Activated CD4-positive, alpha-beta T cell treated with anti-CD3 and anti-CD28 coated beads, Interleukin-2, Interleukin-4, amounts not matched to agents 100 ng/mL and 50 ng/mL, durations not matched to agents 16 hours and 8 hours (primary cell): ENCODE measurements at regions not wholly inside any gene's neighbourhood (a gene's known extent, or its start where the extent isn't known, plus 50 kb on each side); places are given as distances from the start of the nearest gene placed in this dataset.
"Not testable (repeated sequence)": the region's sequence is repeated elsewhere in the genome, so short reads cannot be mapped to it uniquely, and the experiment has no call there.

Source experiments
- DNase-seq: peaks from one replicate; pipeline ENCODE4 v3.0.0-alpha.2; 2020; ENCODE audit warnings: low spot score

- DNase-seq, result not testable (repeated sequence)
Observed at GRCh38 chr1:121051161-121051790, 132.9 kb downstream of the FAM72B start.

GRCh38 chr1:121052081-121052660, 132.0 kb downstream of the FAM72B start:
- DNase-seq, result not testable (repeated sequence)

DNA sequence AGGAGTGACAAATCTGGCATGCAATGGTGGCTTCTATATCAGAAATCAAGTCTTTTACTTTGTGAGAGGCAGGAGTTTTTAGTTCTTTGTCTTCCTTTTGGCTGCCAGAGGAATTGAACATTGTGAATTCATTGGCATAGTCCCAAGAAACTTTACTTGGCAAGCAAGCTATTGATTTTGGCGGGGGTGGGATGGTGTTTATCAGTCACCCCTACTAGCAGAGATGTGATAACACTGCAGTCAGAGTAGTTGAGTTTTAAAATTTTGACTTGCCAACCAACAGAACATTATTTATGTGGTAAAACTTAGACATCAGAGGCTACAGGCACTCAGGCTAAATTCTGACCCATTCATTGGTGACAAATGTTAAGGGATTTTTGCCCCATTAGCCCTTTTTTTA, 129.2 kb downstream of the FAM72B start:
- DNase-seq, result not testable (repeated sequence)

DNA sequence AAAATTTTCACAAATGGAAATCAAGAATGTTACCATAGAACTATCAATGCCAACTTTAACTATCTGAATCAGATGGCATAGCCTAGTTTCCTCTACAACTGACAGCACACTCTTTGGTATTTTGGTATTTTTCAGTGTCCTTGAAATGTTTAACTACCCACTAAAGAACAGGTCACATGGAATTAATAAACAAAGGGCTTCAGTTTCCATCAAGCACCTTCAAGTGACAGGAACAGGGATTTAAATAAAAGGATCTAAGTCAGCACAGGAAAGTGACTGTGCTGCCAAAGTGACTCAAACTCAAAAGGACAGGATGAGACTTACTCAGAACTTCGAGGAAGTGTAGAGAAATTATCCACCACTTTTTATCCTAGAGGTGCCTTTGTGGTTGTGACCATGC, 117.2 kb downstream of the FAM72B start:
- DNase-seq, result not testable (repeated sequence)

GRCh38 chr1:121068738-121069499, 115.2 kb downstream of the FAM72B start:
- not testable (repeated sequence) for DNase-seq

DNA sequence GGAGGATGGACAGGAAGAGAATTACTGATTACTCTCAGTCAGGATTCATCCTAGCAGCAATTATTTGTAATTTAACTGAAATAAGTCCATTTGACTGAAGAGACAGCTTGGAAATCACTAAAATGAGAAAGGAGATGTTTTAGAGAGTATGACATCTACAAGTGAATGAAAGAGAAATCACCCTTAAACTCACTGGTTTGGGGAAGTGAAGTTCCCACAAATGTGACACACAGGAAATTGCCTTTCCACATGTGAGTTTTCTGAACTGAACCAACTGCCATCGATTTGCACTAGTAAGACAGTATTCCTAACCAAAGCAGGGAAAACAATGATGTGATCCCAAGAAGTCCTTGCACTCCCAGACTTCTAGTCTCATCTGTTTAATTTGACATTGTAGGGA, 110.3 kb downstream of the FAM72B start:
- not testable (repeated sequence) for DNase-seq

GRCh38 chr1:121075254-121075805, 108.8 kb downstream of the FAM72B start:
- peak; percentile 47 for DNase-seq

DNA sequence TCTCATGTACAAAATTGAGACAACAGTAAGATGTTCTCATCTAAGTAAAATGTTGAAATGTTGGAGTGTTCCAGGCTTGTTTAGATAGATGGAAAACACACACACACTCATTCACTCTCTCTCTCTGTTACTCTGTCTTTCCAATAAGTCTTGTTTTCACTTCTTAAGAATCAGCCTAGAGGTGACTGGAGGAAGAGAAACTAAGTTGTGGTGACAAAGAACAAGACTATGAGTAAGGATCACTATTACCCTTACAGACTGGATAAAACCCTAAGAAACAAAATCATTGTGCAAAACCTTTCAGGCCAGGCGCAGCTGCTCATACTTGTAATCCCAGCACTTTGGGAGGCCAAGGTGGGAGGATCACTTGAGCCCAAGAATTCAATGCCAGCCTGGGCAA, 107.5 kb downstream of the FAM72B start:
- DNase-seq, result not testable (repeated sequence)

- DNase-seq, result not testable (repeated sequence)
Observed at GRCh38 chr1:121079655-121080054, 104.5 kb downstream of the FAM72B start.

GRCh38 chr1:121080197-121080903, 103.8 kb downstream of the FAM72B start:
- DNase-seq, result peak; percentile 52

DNA sequence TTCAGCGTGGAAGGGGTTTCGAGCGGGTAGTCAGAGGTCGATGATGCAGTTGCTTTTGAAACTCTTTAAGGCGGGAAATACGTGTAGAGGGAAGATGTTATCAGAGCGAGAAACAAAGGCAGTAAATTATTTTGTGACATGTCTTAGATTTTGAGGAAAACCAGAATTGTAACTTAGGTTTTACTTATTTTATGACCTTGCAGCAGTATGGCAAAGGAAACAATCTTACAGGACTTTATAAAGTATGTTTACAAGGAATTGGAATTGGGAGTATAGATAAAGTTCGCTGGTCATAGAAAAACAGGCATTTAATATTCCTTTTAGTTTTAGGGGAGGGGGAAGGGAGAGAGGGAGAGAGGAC, 103.3 kb downstream of the FAM72B start:
- not testable (repeated sequence) for DNase-seq

DNA sequence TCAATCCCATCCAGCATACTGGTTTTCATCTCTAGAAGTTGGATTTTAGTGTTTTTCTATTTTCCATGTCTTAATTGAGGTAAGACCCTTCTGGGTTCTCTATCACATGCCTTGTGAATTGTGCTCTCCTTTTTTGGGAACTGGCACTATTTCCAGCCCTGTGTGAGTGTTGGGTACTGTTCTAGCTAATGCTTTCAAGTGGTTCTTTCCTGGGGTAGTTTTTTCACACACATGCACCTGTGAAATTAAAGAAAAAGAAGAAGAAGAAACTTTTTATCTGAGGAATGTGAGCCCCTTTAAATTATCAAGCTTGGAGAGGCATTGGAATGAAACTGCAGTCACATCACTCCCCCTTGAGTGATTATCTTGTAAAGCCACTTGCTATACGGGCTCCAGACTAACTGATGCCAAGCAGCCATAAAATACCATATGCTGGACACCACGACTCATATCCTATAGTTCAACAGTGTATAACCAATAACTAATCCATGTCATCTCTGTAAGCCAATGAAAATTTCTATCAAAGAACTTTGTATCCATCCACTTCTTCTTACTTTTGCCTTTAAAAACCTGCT, 102.4 kb downstream of the FAM72B start:
- not testable (repeated sequence) for DNase-seq

GRCh38 chr1:121082995-121083394, 101.1 kb downstream of the FAM72B start:
- not testable (repeated sequence) for DNase-seq

DNA sequence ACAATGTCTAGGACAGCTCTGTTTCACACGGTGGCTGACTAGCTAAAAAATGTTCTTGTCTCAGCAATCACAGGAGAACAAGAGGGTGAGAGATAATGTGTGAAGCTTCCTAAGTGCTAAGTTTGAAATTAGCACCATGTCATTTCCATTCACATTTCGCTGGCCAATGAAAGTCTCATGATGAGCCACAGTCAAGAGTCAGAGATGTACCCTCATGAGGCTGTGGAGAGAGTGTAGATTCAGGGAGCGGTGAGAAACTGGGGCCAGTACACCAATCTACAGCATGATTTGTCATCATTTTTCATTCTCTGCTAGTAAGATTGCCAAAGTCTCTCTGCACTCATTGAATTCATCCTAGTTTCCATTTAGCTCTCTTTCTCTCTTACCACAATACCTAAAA, 97.9 kb downstream of the FAM72B start:
- not testable (repeated sequence) for DNase-seq

GRCh38 chr1:121087221-121087620, 96.9 kb downstream of the FAM72B start:
- not testable (repeated sequence) for DNase-seq

DNA sequence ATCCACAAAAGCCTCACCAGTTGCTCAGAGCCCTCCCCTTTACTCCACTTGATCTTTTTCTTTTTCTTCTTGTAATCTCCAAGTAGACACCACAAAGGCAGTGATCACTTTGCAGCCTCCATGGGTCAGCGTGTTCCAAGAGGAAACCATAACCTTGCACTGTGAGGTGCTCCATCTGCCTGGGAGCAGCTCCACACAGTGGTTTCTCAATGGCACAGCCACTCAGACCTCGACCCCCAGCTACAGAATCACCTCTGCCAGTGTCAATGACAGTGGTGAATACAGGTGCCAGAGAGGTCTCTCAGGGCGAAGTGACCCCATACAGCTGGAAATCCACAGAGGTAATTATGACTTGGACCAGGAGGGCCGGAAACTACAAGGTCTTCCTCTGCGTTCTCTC, 95.6 kb downstream of the FAM72B start:
- DNase-seq, result not testable (repeated sequence)

GRCh38 chr1:121092329-121092968, 91.7 kb downstream of the FAM72B start:
- DNase-seq, result not testable (repeated sequence)

DNA sequence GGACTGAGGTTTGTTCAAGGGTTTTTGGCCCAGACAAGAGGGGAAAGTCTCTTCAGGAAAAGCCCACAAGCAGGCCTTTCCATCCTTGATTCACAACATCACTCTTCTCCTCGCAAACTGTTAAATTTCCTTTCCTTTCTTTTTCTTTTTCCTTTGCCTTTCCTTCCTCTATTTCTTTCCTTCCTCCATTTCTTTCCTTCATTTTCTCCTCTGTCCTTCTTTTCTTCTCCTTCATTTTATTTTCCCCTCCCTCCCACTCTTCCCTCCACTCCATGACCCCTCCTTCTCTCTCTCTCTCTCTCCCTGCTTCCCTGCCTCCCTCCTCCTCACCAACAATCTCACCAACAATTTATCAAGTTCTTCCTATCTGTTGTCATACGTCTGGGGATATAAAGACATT, 89.1 kb downstream of the FAM72B start:
- DNase-seq, result not testable (repeated sequence)

GRCh38 chr1:121097127-121097866, 86.8 kb downstream of the FAM72B start:
- peak; percentile 87 for DNase-seq

DNA sequence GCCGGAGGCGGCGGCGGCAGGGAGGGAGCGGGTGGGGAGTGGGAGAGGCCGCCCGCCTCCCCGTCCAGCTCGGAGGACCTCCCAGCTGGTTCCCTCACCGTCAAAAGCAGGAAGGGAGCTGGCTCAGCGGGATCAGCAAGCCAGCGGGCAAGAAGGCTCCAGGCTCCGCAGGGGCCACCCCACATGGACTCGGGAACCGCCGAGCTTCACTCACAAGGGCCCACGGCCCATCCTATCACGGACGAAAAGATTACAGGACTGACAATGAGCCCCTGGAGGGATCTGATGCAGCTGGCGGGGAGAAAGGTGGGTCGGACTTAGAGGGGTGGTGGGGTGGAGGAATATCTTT, 86.3 kb downstream of the FAM72B start:
- not testable (repeated sequence) for DNase-seq

GRCh38 chr1:121109025-121109424, 75.1 kb downstream of the FAM72B start:
- not testable (repeated sequence) for DNase-seq
